GM12878 (cell line): ENCODE measurements at regions not wholly inside any gene's neighbourhood (a gene's known extent, or its start where the extent isn't known, plus 50 kb on each side); places are given as distances from the start of the nearest gene placed in this dataset.

Source experiments
- ATAC-seq: fragments of 200-7000 bp; cut with Tn5 transposase; 3 replicates; pipeline ENCODE4 v1.9.1; 2020; ENCODE audit warnings: mild to moderate bottlenecking, moderate library complexity
- BruUV-seq: library from RNA; stranded (reverse); fragments of 400-500 nt; replicated peaks from 2 replicates; lab custom pipeline; 2021; lab: Mats Ljungman, UMichigan
- CTCF ChIA-PET: fragments of 300-600 bp; sonication (Branson Sonifier 250); formaldehyde crosslinking; extraction: SDS; loops from one replicate; lab custom pipeline; 2021; ENCODE audit warnings: inconsistent platforms; lab: Yijun Ruan, JAX
- POLR2A ChIA-PET: fragments of 350-600 bp; formaldehyde crosslinking; extraction: SDS; loops from one replicate; lab custom pipeline; 2021; ENCODE audit warnings: inconsistent platforms; lab: Charles Lee
- RAD21 ChIA-PET: fragments of 300-600 bp; sonication (Branson Sonifier 250); formaldehyde crosslinking; loops from one replicate; lab custom pipeline; 2023; ENCODE audit warnings: antibody characterized with exemption; ENCODE audit not compliant: unreplicated experiment; lab: Charles Lee
- SMC1A ChIA-PET: fragments of 300-600 bp; sonication (Branson Sonifier 250); formaldehyde crosslinking; loops from one replicate; lab custom pipeline; 2023; ENCODE audit not compliant: unreplicated experiment, uncharacterized antibody; lab: Charles Lee
- DNase-seq: peaks from one replicate; pipeline ENCODE4 v3.0.0-alpha.2; 2011; ENCODE audit warnings: low read depth, low spot score
- FAIRE-seq: peaks from 3 replicates; lab custom pipeline; 2011; peaks lifted over from hg19 to GRCh38; lab: Jason Lieb, UNC
- H2AFZ ChIP-seq: 2 replicates; pipeline ENCODE4 v1.6.0; 2011; ENCODE audit warnings: low read depth, low read length, control low read depth; ENCODE audit not compliant: control insufficient read depth
- H3K27ac ChIP-seq: 2 replicates; pipeline ENCODE4 v1.5.1; 2011; ENCODE audit warnings: control low read depth; ENCODE audit not compliant: control insufficient read depth, insufficient read depth
- H3K27me3 ChIP-seq, 2 experiments: replicated peaks in 1 of 2; 2 replicates each; pipeline versions ENCODE4 v1.6.0 to v1.6.1; 2011; ENCODE audit warnings: low read length in 1 of 2; ENCODE audit not compliant: control insufficient read depth in 2 of 2, insufficient read depth in 2 of 2
- H3K36me3 ChIP-seq, 2 experiments: 2 replicates each; pipeline ENCODE4 v1.5.1; 2011; ENCODE audit warnings: low read length in 1 of 2; ENCODE audit not compliant: control insufficient read depth in 2 of 2, insufficient read depth in 2 of 2
- H3K4me1 ChIP-seq: 2 replicates; pipeline ENCODE4 v1.6.1; 2011; ENCODE audit warnings: mild to moderate bottlenecking, low read length, moderate library complexity, mixed read lengths; ENCODE audit not compliant: control insufficient read depth, insufficient read depth
- H3K4me2 ChIP-seq: 2 replicates; pipeline ENCODE4 v1.6.0; 2011; ENCODE audit warnings: control low read depth; ENCODE audit not compliant: control insufficient read depth, insufficient read depth
- H3K4me3 ChIP-seq: fragments of 200-600 bp; sonication (generic); 2 replicates; pipeline ENCODE4 v1.5.1; 2016
- H3K79me2 ChIP-seq: 2 replicates; pipeline ENCODE4 v1.6.0; 2011; ENCODE audit warnings: low read length; ENCODE audit not compliant: control insufficient read depth, insufficient read depth
- H3K9ac ChIP-seq: 2 replicates; pipeline ENCODE4 v1.8.0; 2011; ENCODE audit warnings: low read length, control low read depth, mixed read lengths; ENCODE audit not compliant: control insufficient read depth, insufficient read depth
- H3K9me3 ChIP-seq: replicated peaks from 3 replicates; pipeline ENCODE4 v1.5.1; 2011; ENCODE audit warnings: mild to moderate bottlenecking, low read length; ENCODE audit not compliant: control insufficient read depth, insufficient read depth
- H4K20me1 ChIP-seq: 2 replicates; pipeline ENCODE4 v1.6.0; 2011; ENCODE audit not compliant: control insufficient read depth, insufficient read depth
- BCL3 ChIP-seq: IDR thresholded peaks from 2 replicates; pipeline ENCODE4 v1.6.1; 2011; ENCODE audit warnings: borderline replicate concordance, low read depth, mild to moderate bottlenecking, moderate library complexity, low read length; ENCODE audit not compliant: insufficient read depth, poor library complexity, severe bottlenecking
- CREB1 ChIP-seq: IDR thresholded peaks from 2 replicates; pipeline ENCODE4 v1.6.1; 2012; ENCODE audit warnings: low read depth, mild to moderate bottlenecking, inconsistent platforms
- E2F4 ChIP-seq: IDR thresholded peaks from 2 replicates; pipeline ENCODE4 v1.6.1; 2012; ENCODE audit warnings: low read depth, low read length, improper control_type of control experiment
- NR2C1 ChIP-seq: fragments of 450-650 bp; IDR thresholded peaks from 2 replicates; pipeline ENCODE4 v1.6.1; 2017; ENCODE audit warnings: antibody characterized with exemption, mild to moderate bottlenecking, moderate library complexity
- PAX8 ChIP-seq: fragments of 450-650 bp; IDR thresholded peaks from 2 replicates; pipeline ENCODE4 v1.6.1; 2017; ENCODE audit warnings: mild to moderate bottlenecking, moderate library complexity
- RBBP5 ChIP-seq: fragments of 200-600 bp; sonication (generic); conservative IDR thresholded peaks from 2 replicates; pipeline ENCODE4 v1.6.1; 2016
- SMARCA5 ChIP-seq: fragments of 450-650 bp; IDR thresholded peaks from 2 replicates; pipeline ENCODE4 v1.6.1; 2017; ENCODE audit warnings: mild to moderate bottlenecking
- SPI1 ChIP-seq: IDR thresholded peaks from 2 replicates; pipeline ENCODE4 v1.6.1; 2011; ENCODE audit warnings: low read depth, mild to moderate bottlenecking, low read length, moderate library complexity, borderline replicate concordance; ENCODE audit not compliant: insufficient read depth
- ZNF274 ChIP-seq: IDR thresholded peaks from one replicate; pipeline ENCODE4 v1.8.0; 2011; ENCODE audit not compliant: insufficient read length, insufficient read depth
- ZNF687 ChIP-seq: fragments of 450-650 bp; IDR thresholded peaks from 2 replicates; pipeline ENCODE4 v1.6.1; 2017; ENCODE audit warnings: mild to moderate bottlenecking, moderate library complexity
- WGBS: methylation state at CpG from one replicate; pipeline ENCODE4 v1.1.6; 2016; ENCODE audit warnings: low lambda C conversion rate; ENCODE audit not compliant: insufficient replicate concordance, insufficient coverage; ENCODE audit errors: missing lambda C conversion rate; 5-methylcytosine and 5-hydroxymethylcytosine counted together
- in situ Hi-C: fragments of 300-500 bp; cut with MboI; formaldehyde crosslinking; loops from 9 replicates; pipeline ENCODE4 v1.14.3; 2018; ENCODE audit warnings: mixed read lengths
- intact Hi-C: fragments of 100-400 bp; cut with micrococcal nuclease; formaldehyde crosslinking; loops from one replicate; pipeline ENCODE4 v1.14.2; 2022; ENCODE audit not compliant: unreplicated experiment

- ChIA-PET POLR2A (no interaction called here), CTCF (no interaction called here), RAD21 (no interaction called here), SMC1A (interaction anchor here (0.6 kb wide), 1 partner anchor 16 kb away, joined by 3 read pairs; no protein-coding TSS in a partner anchor)
- Histone ChIP-seq H3K27ac (no peak overlapping the region), H2AFZ (no peak overlapping the region), H3K4me2 (no peak overlapping the region), H3K27me3 (no peaks in the 10 kb centered on the region), H3K9me3 (no peaks in the 10 kb centered on the region), H3K4me1 (no peaks in the 10 kb centered on the region), H4K20me1 (no peaks in the 10 kb centered on the region), H3K36me3 (no peaks in the 10 kb centered on the region), H3K79me2 (no peaks in the 10 kb centered on the region), H3K4me3 (no peak overlapping the region), H3K9ac (no peak overlapping the region)
- no TSS peak for BruUV-seq
- in situ Hi-C loops (no loop called here), intact Hi-C loops (no loop called here)
- TF ChIP-seq RBBP5: no peak
- no peak for TF ChIP-seq SMARCA5
- TF ChIP-seq NR2C1: no peak
- TF ChIP-seq CREB1: no peak
- no peak for TF ChIP-seq E2F4
- no peak for TF ChIP-seq SPI1
- TF ChIP-seq ZNF274: no peak
- TF ChIP-seq PAX8: no peak
- TF ChIP-seq ZNF687: no peak
- TF ChIP-seq BCL3: no peak
- WGBS: 0% methylated on average over 2 of the region's 2 CpGs
- DNase-seq: no peak
- ATAC-seq: no peak
- no peak for FAIRE-seq
Observed at GRCh38 chr13:105485081-105485480, 1050.4 kb downstream of the EFNB2 start.
